Hepatocyte (in vitro differentiated cells): ENCODE measurements at regions not wholly inside any gene's neighbourhood (a gene's known extent, or its start where the extent isn't known, plus 50 kb on each side); places are given as distances from the start of the nearest gene placed in this dataset.

Source experiments
- DNase-seq: peaks from one replicate; pipeline ENCODE4 v3.0.0-alpha.2; 2016; ENCODE audit warnings: low spot score
- H2AFZ ChIP-seq: fragments of 200-600 bp; sonication (generic); 2 replicates; pipeline ENCODE4 v1.6.0; 2016; ENCODE audit warnings: antibody characterized with exemption, mild to moderate bottlenecking
- H3K27ac ChIP-seq: fragments of 200-600 bp; sonication (generic); 2 replicates; pipeline ENCODE4 v1.5.1; 2016; ENCODE audit warnings: mild to moderate bottlenecking
- H3K27me3 ChIP-seq: fragments of 200-600 bp; sonication (generic); 2 replicates; pipeline ENCODE4 v1.6.1; 2016
- H3K36me3 ChIP-seq: fragments of 200-600 bp; sonication (generic); replicated peaks from 2 replicates; pipeline ENCODE4 v1.5.1; 2016; ENCODE audit warnings: low read depth; ENCODE audit not compliant: insufficient read depth
- H3K4me1 ChIP-seq: fragments of 200-600 bp; sonication (generic); 2 replicates; pipeline ENCODE4 v1.5.1; 2016; ENCODE audit warnings: mild to moderate bottlenecking, moderate library complexity; ENCODE audit not compliant: insufficient read depth
- H3K4me2 ChIP-seq: fragments of 200-600 bp; sonication (generic); 2 replicates; pipeline ENCODE4 v1.6.0; 2016
- H3K4me3 ChIP-seq: fragments of 200-600 bp; sonication (generic); 2 replicates; pipeline ENCODE4 v1.5.1; 2016; ENCODE audit warnings: mild to moderate bottlenecking
- H3K79me2 ChIP-seq: fragments of 200-600 bp; sonication (generic); 2 replicates; pipeline ENCODE4 v1.6.0; 2017; ENCODE audit warnings: mild to moderate bottlenecking
- H3K9me2 ChIP-seq: fragments of 200-600 bp; sonication (generic); replicated peaks from 2 replicates; pipeline ENCODE4 v1.6.0; 2017; ENCODE audit warnings: mild to moderate bottlenecking; ENCODE audit not compliant: insufficient read depth
- H3K9me3 ChIP-seq: fragments of 200-600 bp; sonication (generic); 2 replicates; pipeline ENCODE4 v1.5.1; 2016; ENCODE audit warnings: low read depth, mild to moderate bottlenecking
- H4K20me1 ChIP-seq: fragments of 200-600 bp; sonication (generic); 2 replicates; pipeline ENCODE4 v1.6.0; 2016; ENCODE audit warnings: mild to moderate bottlenecking; ENCODE audit not compliant: insufficient read depth, poor library complexity, severe bottlenecking
- CTCF ChIP-seq: fragments of 200-600 bp; sonication (generic); IDR thresholded peaks from 2 replicates; pipeline ENCODE4 v1.5.1; 2016; ENCODE audit warnings: antibody characterized with exemption, mild to moderate bottlenecking; ENCODE audit not compliant: poor library complexity
- EZH2 ChIP-seq: fragments of 200-600 bp; sonication (generic); IDR thresholded peaks from 2 replicates; pipeline ENCODE4 v1.6.1; 2016; ENCODE audit warnings: antibody characterized with exemption, mild to moderate bottlenecking, borderline replicate concordance
- EZH2phosphoT487 ChIP-seq: fragments of 200-600 bp; sonication (generic); IDR thresholded peaks from one replicate; pipeline ENCODE4 v1.6.1; 2018; ENCODE audit warnings: antibody characterized with exemption, mild to moderate bottlenecking, low read depth, moderate library complexity; ENCODE audit not compliant: unreplicated experiment, severe bottlenecking
- WGBS: methylation state at CpG from one replicate; pipeline ENCODE4 v1.1.6; 2016; ENCODE audit warnings: low lambda C conversion rate; ENCODE audit errors: missing lambda C conversion rate; 5-methylcytosine and 5-hydroxymethylcytosine counted together

GRCh38 chr3:13160619-13161018 lies 87.4 kb upstream of the IQSEC1 start:
- Histone ChIP-seq H4K20me1 (no peaks in the 10 kb centered on the region), H3K9me3 (peaks cover under 1% of the 10 kb centered on the region), H2AFZ (no peak overlapping the region), H3K4me3 (no peak overlapping the region), H3K27me3 (no peaks in the 10 kb centered on the region), H3K27ac (no peak overlapping the region), H3K36me3 (no peaks in the 10 kb centered on the region), H3K4me1 (no peaks in the 10 kb centered on the region), H3K79me2 (no peaks in the 10 kb centered on the region), H3K4me2 (no peak overlapping the region), H3K9me2 (no peaks in the 10 kb centered on the region)
- DNase-seq, result no peak
- 59% methylated on average over 1 of the region's 1 CpG for WGBS
- TF ChIP-seq EZH2phosphoT487, result no peak
- TF ChIP-seq EZH2, result no peak
- no peak for TF ChIP-seq CTCF

- Histone ChIP-seq H4K20me1 (no peaks in the 10 kb centered on the region), H3K27ac (no peak overlapping the region), H3K4me3 (no peak overlapping the region), H3K4me1 (no peaks in the 10 kb centered on the region), H3K4me2 (no peak overlapping the region), H3K27me3 (no peaks in the 10 kb centered on the region), H3K79me2 (no peaks in the 10 kb centered on the region), H3K36me3 (no peaks in the 10 kb centered on the region), H3K9me2 (no peaks in the 10 kb centered on the region), H2AFZ (no peak overlapping the region), H3K9me3 (peaks cover 8% of the 10 kb centered on the region)
- DNase-seq, result no peak
- TF ChIP-seq EZH2phosphoT487 (no peak), CTCF (no peak), EZH2 (no peak)
- WGBS, result 72% methylated on average over 4 of the region's 4 CpGs
Measured at GRCh38 chr3:13159890-13160289, 86.7 kb upstream of the IQSEC1 start.

DNA sequence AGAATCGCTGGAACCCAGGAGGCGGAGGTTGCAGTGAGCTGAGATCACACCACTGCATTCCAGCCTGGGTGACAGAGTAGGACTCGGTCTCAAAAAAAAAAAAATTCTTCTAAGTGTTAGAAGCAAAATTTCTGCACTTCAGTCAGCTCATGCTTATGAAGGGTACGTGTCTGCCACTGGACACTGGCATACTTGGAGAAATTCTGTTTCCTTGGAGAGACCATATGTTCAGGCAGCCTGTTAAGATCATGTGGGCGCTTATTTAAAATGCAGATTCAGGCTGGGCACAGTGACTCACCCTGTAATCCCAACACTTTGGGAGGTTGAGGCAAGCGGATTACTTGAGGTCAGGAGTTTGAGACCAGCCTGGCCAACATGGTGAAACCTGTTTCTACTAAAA lies 85.6 kb upstream of the IQSEC1 start:
- TF ChIP-seq EZH2 (no peak), CTCF (no peak), EZH2phosphoT487 (no peak)
- no peaks in the 10 kb centered on the region for H3K4me1 ChIP-seq
- H3K9me2 ChIP-seq, result no peaks in the 10 kb centered on the region
- no peak overlapping the region for H3K4me3 ChIP-seq
- no peaks in the 10 kb centered on the region for H3K36me3 ChIP-seq
- no peak overlapping the region for H2AFZ ChIP-seq
- H3K9me3 ChIP-seq, result peaks cover 9% of the 10 kb centered on the region
- no peaks in the 10 kb centered on the region for H3K27me3 ChIP-seq
- 92% methylated on average over 6 of the region's 6 CpGs for WGBS
- H3K27ac ChIP-seq, result no peak overlapping the region
- no peaks in the 10 kb centered on the region for H4K20me1 ChIP-seq
- H3K79me2 ChIP-seq, result no peaks in the 10 kb centered on the region
- DNase-seq, result no peak
- H3K4me2 ChIP-seq, result no peak overlapping the region

GRCh38 chr3:13158408-13158807 lies 85.2 kb upstream of the IQSEC1 start:
- Histone ChIP-seq H3K27ac (no peak overlapping the region), H3K27me3 (no peaks in the 10 kb centered on the region), H3K4me1 (no peaks in the 10 kb centered on the region), H3K9me2 (no peaks in the 10 kb centered on the region), H3K79me2 (no peaks in the 10 kb centered on the region), H4K20me1 (no peaks in the 10 kb centered on the region), H3K9me3 (peaks cover 9% of the 10 kb centered on the region), H3K4me2 (no peak overlapping the region), H3K36me3 (no peaks in the 10 kb centered on the region), H2AFZ (no peak overlapping the region), H3K4me3 (no peak overlapping the region)
- TF ChIP-seq EZH2phosphoT487, result no peak
- DNase-seq, result no peak
- 81% methylated on average over 7 of the region's 7 CpGs for WGBS
